GM06990 (cell line): ENCODE measurements at regions not wholly inside any gene's neighbourhood (a gene's known extent, or its start where the extent isn't known, plus 50 kb on each side); places are given as distances from the start of the nearest gene placed in this dataset.

ENCODE experiments used
- DNase-seq: peaks from one replicate; pipeline ENCODE4 v3.0.0-alpha.2; 2011; ENCODE audit not compliant: insufficient read length; ENCODE audit errors: extremely low read depth
- H3K27me3 ChIP-seq: replicated peaks from 2 replicates; pipeline ENCODE4 v1.6.0; 2011; ENCODE audit warnings: low read length; ENCODE audit not compliant: control insufficient read depth, insufficient read depth
- H3K36me3 ChIP-seq: 2 replicates; pipeline ENCODE4 v1.5.1; 2011; ENCODE audit warnings: low read length; ENCODE audit not compliant: control insufficient read depth, insufficient read depth
- H3K4me3 ChIP-seq: replicated peaks from 2 replicates; pipeline ENCODE4 v1.5.1; 2011; ENCODE audit warnings: low read depth, mild to moderate bottlenecking, control low read depth, low read length
- TF ChIP-seq, protein P1 (sequence below): IDR thresholded peaks from 2 replicates; pipeline ENCODE4 v1.5.1; 2011; ENCODE audit warnings: low read length, control low read depth, mild to moderate bottlenecking, inconsistent platforms; ENCODE audit not compliant: insufficient read depth, poor library complexity, severe bottlenecking

- DNase-seq: no peak
- Histone ChIP-seq H3K4me3 (no peak overlapping the region), H3K36me3 (no peaks in the 10 kb centered on the region), H3K27me3 (no peaks in the 10 kb centered on the region)
- TF ChIP-seq, protein P1, sequence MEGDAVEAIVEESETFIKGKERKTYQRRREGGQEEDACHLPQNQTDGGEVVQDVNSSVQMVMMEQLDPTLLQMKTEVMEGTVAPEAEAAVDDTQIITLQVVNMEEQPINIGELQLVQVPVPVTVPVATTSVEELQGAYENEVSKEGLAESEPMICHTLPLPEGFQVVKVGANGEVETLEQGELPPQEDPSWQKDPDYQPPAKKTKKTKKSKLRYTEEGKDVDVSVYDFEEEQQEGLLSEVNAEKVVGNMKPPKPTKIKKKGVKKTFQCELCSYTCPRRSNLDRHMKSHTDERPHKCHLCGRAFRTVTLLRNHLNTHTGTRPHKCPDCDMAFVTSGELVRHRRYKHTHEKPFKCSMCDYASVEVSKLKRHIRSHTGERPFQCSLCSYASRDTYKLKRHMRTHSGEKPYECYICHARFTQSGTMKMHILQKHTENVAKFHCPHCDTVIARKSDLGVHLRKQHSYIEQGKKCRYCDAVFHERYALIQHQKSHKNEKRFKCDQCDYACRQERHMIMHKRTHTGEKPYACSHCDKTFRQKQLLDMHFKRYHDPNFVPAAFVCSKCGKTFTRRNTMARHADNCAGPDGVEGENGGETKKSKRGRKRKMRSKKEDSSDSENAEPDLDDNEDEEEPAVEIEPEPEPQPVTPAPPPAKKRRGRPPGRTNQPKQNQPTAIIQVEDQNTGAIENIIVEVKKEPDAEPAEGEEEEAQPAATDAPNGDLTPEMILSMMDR: no peak
These were observed 353.4 kb downstream of the OLFM4 start for GRCh38 chr13:53382008-53382407.

DNA sequence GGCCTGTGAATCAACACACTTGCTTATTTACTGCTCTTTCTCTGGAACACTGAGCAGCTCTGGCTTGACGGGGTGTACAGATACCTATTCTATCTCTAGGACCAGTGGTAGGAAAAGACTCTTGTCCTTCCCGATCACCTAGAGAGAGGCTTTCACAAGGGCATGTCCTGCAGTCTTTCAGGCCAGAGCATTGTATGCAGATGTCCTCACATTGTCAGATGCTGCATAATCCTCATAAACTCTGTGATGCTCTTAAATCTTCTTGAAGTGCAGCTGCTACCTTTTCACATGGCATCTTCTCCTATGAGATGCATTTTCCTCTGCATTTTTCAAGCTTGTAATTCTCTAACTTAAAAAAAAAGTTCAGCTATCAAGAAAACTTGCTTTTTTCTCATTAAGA is 369.4 kb downstream of the OLFM4 start:
- no peaks in the 10 kb centered on the region for H3K27me3 ChIP-seq
- H3K36me3 ChIP-seq: no peaks in the 10 kb centered on the region
- H3K4me3 ChIP-seq: no peak overlapping the region
- DNase-seq: no peak
- TF ChIP-seq, protein P1: no peak

DNA sequence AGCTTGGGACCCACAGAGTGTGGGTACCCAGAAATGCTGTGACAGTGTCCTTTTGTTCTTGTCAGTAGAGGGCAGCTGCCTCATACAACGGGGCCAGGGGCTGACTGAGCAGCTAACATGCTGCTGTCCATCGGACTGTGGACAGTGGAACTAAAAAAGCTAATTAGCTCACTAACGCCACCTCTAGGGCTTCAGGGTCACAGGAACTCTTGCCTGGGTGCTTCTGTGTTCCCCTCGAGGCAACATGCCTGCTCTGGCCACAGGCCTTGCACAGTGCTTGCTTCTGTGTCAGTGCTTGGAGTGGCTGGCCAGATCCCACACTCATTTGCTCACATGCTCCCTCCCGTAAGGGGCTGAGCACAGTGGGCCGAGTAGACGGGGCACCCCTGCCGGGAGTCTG is 377.0 kb downstream of the OLFM4 start:
- TF ChIP-seq, protein P1: no peak
- Histone ChIP-seq H3K4me3 (no peak overlapping the region), H3K27me3 (no peaks in the 10 kb centered on the region), H3K36me3 (no peaks in the 10 kb centered on the region)
- DNase-seq: no peak

DNA sequence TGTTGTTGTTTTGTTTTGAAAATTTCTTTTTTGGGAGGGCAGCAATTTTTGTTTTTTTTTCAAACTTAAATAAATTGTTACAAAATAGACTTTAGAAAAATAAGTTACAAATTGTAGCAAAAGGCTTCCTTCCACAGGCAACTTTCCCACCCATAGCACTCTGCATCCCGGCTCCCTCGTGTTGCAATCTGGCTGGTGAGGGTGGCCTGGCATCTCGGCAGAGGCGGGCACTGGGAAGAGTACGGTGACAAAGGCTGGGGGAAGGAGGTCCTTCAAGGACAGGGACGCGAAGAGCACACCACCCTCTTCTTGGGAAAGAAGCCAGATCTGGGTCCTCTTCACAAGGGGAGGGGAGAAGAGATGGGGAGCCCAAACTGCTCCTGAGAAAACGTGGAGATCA is 379.7 kb downstream of the OLFM4 start:
- Histone ChIP-seq H3K4me3 (no peak overlapping the region), H3K27me3 (no peaks in the 10 kb centered on the region), H3K36me3 (no peaks in the 10 kb centered on the region)
- TF ChIP-seq, protein P1: no peak
- DNase-seq: no peak

DNA sequence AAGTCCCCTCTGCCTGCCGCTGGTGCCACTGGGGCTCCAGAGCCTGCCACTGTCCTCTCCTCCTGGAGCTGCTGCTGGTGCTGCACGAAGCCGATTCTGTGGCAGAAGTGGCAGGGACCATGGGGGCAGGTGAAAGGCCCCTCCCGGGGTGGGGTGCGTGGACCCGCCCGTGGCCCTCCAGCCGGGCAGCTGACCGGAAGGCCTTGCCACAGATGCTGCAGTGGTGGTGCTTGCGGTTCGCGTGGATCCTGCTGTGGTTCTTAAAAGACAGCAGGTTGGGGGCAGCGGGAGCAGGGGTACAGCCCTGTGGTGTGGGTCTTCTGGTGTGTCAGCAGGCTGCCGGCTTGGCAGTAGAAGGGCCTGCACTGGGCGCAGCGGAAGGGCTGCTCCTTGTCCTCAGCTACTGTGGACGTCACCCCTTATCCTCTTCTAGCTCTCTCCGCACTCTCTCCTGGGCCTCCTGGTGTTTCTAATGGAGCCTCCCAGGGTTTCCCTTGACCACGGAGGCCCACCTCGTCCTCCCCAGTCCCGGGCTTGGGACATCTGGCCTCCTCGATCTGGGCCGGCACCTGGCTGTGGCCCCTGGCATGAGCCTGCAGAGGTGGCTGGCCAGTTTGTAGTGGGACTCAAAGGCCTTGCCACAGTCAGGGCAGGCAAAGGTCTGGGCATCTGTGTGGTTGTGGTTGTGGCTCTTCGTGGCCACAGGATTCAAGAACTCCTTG is 380.4 kb downstream of the OLFM4 start:
- no peaks in the 10 kb centered on the region for H3K36me3 ChIP-seq
- no peaks in the 10 kb centered on the region for H3K27me3 ChIP-seq
- TF ChIP-seq, protein P1: no peak
- no peak for DNase-seq
- H3K4me3 ChIP-seq: no peak overlapping the region

DNA sequence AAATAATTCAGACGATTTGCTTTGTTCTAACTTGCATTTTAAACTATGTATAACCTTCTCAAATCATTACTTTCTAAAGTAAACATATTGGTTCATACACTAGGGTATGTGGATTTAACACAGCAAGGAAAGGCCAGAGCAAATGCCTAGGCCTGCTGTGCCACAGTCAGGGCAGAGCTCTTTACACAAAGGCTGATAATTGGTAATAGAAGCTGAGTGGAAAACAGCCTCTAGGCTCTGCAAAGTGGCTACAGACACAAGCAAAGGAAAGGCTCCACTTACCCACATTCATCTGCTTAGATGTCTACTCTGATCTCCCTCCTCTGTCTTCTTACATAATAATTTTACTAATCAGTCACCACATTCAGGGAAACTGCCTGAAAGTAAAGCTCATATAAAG is 382.9 kb downstream of the OLFM4 start:
- H3K27me3 ChIP-seq: no peaks in the 10 kb centered on the region
- TF ChIP-seq, protein P1: no peak
- no peak overlapping the region for H3K4me3 ChIP-seq
- no peaks in the 10 kb centered on the region for H3K36me3 ChIP-seq
- no peak for DNase-seq
